ENCODE measurements at regions not wholly inside any gene's neighbourhood (a gene's known extent, or its start where the extent isn't known, plus 50 kb on each side); places are given as distances from the start of the nearest gene placed in this dataset.
"Not testable (repeated sequence)": the region's sequence is repeated elsewhere in the genome, so short reads cannot be mapped to it uniquely, and the experiment has no call there.

GRCh38 chr1:172941945-172942344 is 108.8 kb downstream of the TNFSF18 start:
- no peak overlapping the region for H3K4me3 ChIP-seq (ENCODE audit: low read length in 2 of 2)
- peaks cover 2 to 3% of the 10 kb centered on the region in 2 donors for H3K4me1 ChIP-seq (ENCODE audit: control insufficient read depth in 2 of 2, insufficient read depth in 1 of 2, low read depth in 1 of 2, low read length in 2 of 2)
- no peak overlapping the region for H3K27ac ChIP-seq (replicated peaks; ENCODE audit: low read length)
- H3K36me3 ChIP-seq (replicated peaks in 1 of 2; ENCODE audit: control insufficient read depth in 2 of 2, insufficient read depth in 2 of 2, low read length in 2 of 2) = no peaks in the 10 kb centered on the region
- H3K23ac ChIP-seq (ENCODE audit: low read depth, low read length, poor library complexity) = no peak overlapping the region
- no peak overlapping the region for H3K18ac ChIP-seq (ENCODE audit: low read length)
- no CpG with 5 or more reads among the region's 2 CpGs for WGBS, 2 donors (ENCODE audit: extremely low coverage in 2 of 2, insufficient read length in 2 of 2, insufficient replicate concordance in 1 of 2)
- H4K91ac ChIP-seq (ENCODE audit: low read depth, low read length, poor library complexity) = no peak overlapping the region
- no peak overlapping the region for H4K8ac ChIP-seq (ENCODE audit: low read depth, low read length)
- no peaks in the 10 kb centered on the region for H3K27me3 ChIP-seq (ENCODE audit: control insufficient read depth in 3 of 3, insufficient read depth in 3 of 3, low read depth in 1 of 3, low read length in 3 of 3)
- H2AFZ ChIP-seq (ENCODE audit: low read length) = no peak overlapping the region
- H3K9me3 ChIP-seq (replicated peaks in 1 of 2; ENCODE audit: control insufficient read depth in 2 of 2, insufficient read depth in 1 of 2, low read depth in 1 of 2, low read length in 2 of 2) = peaks cover 0 to 3% of the 10 kb centered on the region in 2 donors
- H3K14ac ChIP-seq (ENCODE audit: low read length) = no peak overlapping the region
- no peaks in the 10 kb centered on the region for H3K79me1 ChIP-seq (ENCODE audit: low read depth, low read length)
- H2BK12ac ChIP-seq (ENCODE audit: low read length) = no peak overlapping the region
- no peak overlapping the region for H3K4me2 ChIP-seq (ENCODE audit: insufficient read depth, low read length, poor library complexity, severe bottlenecking)
- H2BK5ac ChIP-seq (ENCODE audit: low read length) = no peak overlapping the region
- no peak overlapping the region for H3K9ac ChIP-seq (ENCODE audit: low read depth, low read length, poor library complexity)
- H3K4ac ChIP-seq (ENCODE audit: low read length) = no peak overlapping the region
- H2BK120ac ChIP-seq (ENCODE audit: low read depth, low read length) = no peak overlapping the region
- DNase-seq (ENCODE audit: low spot score) = no peak
- H2BK15ac ChIP-seq (ENCODE audit: low read length) = no peak overlapping the region
- no peak overlapping the region for H2AK5ac ChIP-seq (ENCODE audit: low read depth, low read length)

- no CpG with 5 or more reads among the region's 2 CpGs for WGBS, 2 donors (ENCODE audit: extremely low coverage in 2 of 2, insufficient read length in 2 of 2, insufficient replicate concordance in 1 of 2)
- not testable (repeated sequence) for H3K23ac ChIP-seq (ENCODE audit: low read depth, low read length, poor library complexity); H3K4me2 ChIP-seq (ENCODE audit: insufficient read depth, low read length, poor library complexity, severe bottlenecking)
These were observed 107.6 kb downstream of the TNFSF18 start for GRCh38 chr1:172943138-172943537.

GRCh38 chr1:172944931-172945330 is 105.8 kb downstream of the TNFSF18 start:
- no peak overlapping the region for H2AK5ac ChIP-seq (ENCODE audit: low read depth, low read length)
- no peak overlapping the region for H3K14ac ChIP-seq (ENCODE audit: low read length)
- no peak overlapping the region for H3K4me2 ChIP-seq (ENCODE audit: insufficient read depth, low read length, poor library complexity, severe bottlenecking)
- H3K36me3 ChIP-seq (replicated peaks in 1 of 2; ENCODE audit: control insufficient read depth in 2 of 2, insufficient read depth in 2 of 2, low read length in 2 of 2) = no peaks in the 10 kb centered on the region
- no peak overlapping the region for H3K27ac ChIP-seq (replicated peaks; ENCODE audit: low read length)
- H4K91ac ChIP-seq (ENCODE audit: low read depth, low read length, poor library complexity) = no peak overlapping the region
- no peak overlapping the region for H3K9ac ChIP-seq (ENCODE audit: low read depth, low read length, poor library complexity)
- DNase-seq (ENCODE audit: low spot score) = no peak
- peaks cover 2 to 3% of the 10 kb centered on the region in 2 donors for H3K4me1 ChIP-seq (ENCODE audit: control insufficient read depth in 2 of 2, insufficient read depth in 1 of 2, low read depth in 1 of 2, low read length in 2 of 2)
- no peaks in the 10 kb centered on the region for H3K79me1 ChIP-seq (ENCODE audit: low read depth, low read length)
- H2AFZ ChIP-seq (ENCODE audit: low read length) = no peak overlapping the region
- no peak overlapping the region for H2BK120ac ChIP-seq (ENCODE audit: low read depth, low read length)
- H3K23ac ChIP-seq (ENCODE audit: low read depth, low read length, poor library complexity) = no peak overlapping the region
- H3K4me3 ChIP-seq (ENCODE audit: low read length in 2 of 2) = no peak overlapping the region
- H4K8ac ChIP-seq (ENCODE audit: low read depth, low read length) = no peak overlapping the region
- no peak overlapping the region for H2BK15ac ChIP-seq (ENCODE audit: low read length)
- peaks cover 0 to 3% of the 10 kb centered on the region in 2 donors for H3K9me3 ChIP-seq (replicated peaks in 1 of 2; ENCODE audit: control insufficient read depth in 2 of 2, insufficient read depth in 1 of 2, low read depth in 1 of 2, low read length in 2 of 2)
- H2BK12ac ChIP-seq (ENCODE audit: low read length) = no peak overlapping the region
- no peak overlapping the region for H2BK5ac ChIP-seq (ENCODE audit: low read length)
- H3K4ac ChIP-seq (ENCODE audit: low read length) = no peak overlapping the region
- no peaks in the 10 kb centered on the region for H3K27me3 ChIP-seq (ENCODE audit: control insufficient read depth in 3 of 3, insufficient read depth in 3 of 3, low read depth in 1 of 3, low read length in 3 of 3)
- no peak overlapping the region for H3K18ac ChIP-seq (ENCODE audit: low read length)

More at GRCh38 chr1:172943138-172943537, 107.6 kb downstream of the TNFSF18 start:
- H3K79me1 ChIP-seq (ENCODE audit: low read depth, low read length); H3K9me3 ChIP-seq (replicated peaks in 1 of 2; ENCODE audit: control insufficient read depth in 2 of 2, insufficient read depth in 1 of 2, low read depth in 1 of 2, low read length in 2 of 2); H3K4me3 ChIP-seq (ENCODE audit: low read length in 2 of 2); H3K27ac ChIP-seq (replicated peaks; ENCODE audit: low read length); H3K18ac ChIP-seq (ENCODE audit: low read length); H2AK5ac ChIP-seq (ENCODE audit: low read depth, low read length); H4K91ac ChIP-seq (ENCODE audit: low read depth, low read length, poor library complexity); H2BK120ac ChIP-seq (ENCODE audit: low read depth, low read length); H4K8ac ChIP-seq (ENCODE audit: low read depth, low read length); H3K9ac ChIP-seq (ENCODE audit: low read depth, low read length, poor library complexity); DNase-seq (ENCODE audit: low spot score); H3K4me1 ChIP-seq (ENCODE audit: control insufficient read depth in 2 of 2, insufficient read depth in 1 of 2, low read depth in 1 of 2, low read length in 2 of 2); H3K14ac ChIP-seq (ENCODE audit: low read length); H2BK5ac ChIP-seq (ENCODE audit: low read length); H2AFZ ChIP-seq (ENCODE audit: low read length); H2BK12ac ChIP-seq (ENCODE audit: low read length); H3K4ac ChIP-seq (ENCODE audit: low read length); H2BK15ac ChIP-seq (ENCODE audit: low read length); H3K27me3 ChIP-seq (ENCODE audit: control insufficient read depth in 3 of 3, insufficient read depth in 3 of 3, low read depth in 1 of 3, low read length in 3 of 3); H3K36me3 ChIP-seq (replicated peaks in 1 of 2; ENCODE audit: control insufficient read depth in 2 of 2, insufficient read depth in 2 of 2, low read length in 2 of 2): not testable (repeated sequence)

DNA sequence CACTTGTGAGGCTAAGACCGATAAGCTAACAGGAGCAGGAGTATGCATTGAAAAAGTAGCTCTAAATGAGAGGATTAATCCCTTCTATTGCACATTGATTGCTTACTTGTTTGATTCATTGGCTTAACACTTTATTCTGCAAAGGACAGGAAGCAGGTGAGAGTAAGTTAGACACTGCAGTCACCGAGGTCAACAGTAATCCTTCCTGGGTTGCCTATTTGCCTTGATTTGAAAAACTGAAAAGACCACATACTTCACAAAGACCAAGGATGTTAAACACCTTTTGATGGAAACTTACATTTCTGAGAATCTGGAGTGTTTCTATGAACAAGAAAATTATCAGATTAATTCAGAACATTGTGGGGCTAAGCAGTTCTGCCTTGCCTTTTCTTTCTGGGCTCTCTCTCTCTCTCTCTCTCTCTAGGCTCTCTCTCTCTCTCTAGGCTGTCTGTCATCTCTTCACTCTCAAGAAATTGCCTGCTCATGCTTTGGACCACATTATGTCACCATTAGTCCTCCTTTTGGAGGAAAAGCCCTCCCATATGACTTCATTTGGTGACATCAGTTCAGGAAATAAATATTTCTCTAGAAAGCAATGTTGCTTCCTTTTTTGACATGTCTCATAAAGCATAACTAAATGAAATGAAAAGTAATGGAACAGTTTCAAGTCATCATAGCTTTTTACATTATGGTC is 103.8 kb downstream of the TNFSF18 start:
- H4K8ac ChIP-seq (ENCODE audit: low read depth, low read length) = no peak overlapping the region
- H4K91ac ChIP-seq (ENCODE audit: low read depth, low read length, poor library complexity) = no peak overlapping the region
- H3K14ac ChIP-seq (ENCODE audit: low read length) = no peak overlapping the region
- no peak overlapping the region for H3K18ac ChIP-seq (ENCODE audit: low read length)
- H2BK15ac ChIP-seq (ENCODE audit: low read length) = no peak overlapping the region
- no peaks in the 10 kb centered on the region for H3K27me3 ChIP-seq (ENCODE audit: control insufficient read depth in 3 of 3, insufficient read depth in 3 of 3, low read depth in 1 of 3, low read length in 3 of 3)
- no peak overlapping the region for H3K9ac ChIP-seq (ENCODE audit: low read depth, low read length, poor library complexity)
- H3K79me1 ChIP-seq (ENCODE audit: low read depth, low read length) = no peaks in the 10 kb centered on the region
- no CpG with 5 or more reads among the region's 2 CpGs for WGBS, 2 donors (ENCODE audit: extremely low coverage in 2 of 2, insufficient read length in 2 of 2, insufficient replicate concordance in 1 of 2)
- H3K4me2 ChIP-seq (ENCODE audit: insufficient read depth, low read length, poor library complexity, severe bottlenecking) = no peak overlapping the region
- no peaks in the 10 kb centered on the region for H3K9me3 ChIP-seq (replicated peaks in 1 of 2; ENCODE audit: control insufficient read depth in 2 of 2, insufficient read depth in 1 of 2, low read depth in 1 of 2, low read length in 2 of 2)
- no peak for DNase-seq (ENCODE audit: low spot score)
- no peaks in the 10 kb centered on the region for H3K36me3 ChIP-seq (replicated peaks in 1 of 2; ENCODE audit: control insufficient read depth in 2 of 2, insufficient read depth in 2 of 2, low read length in 2 of 2)
- no peak overlapping the region for H3K4me3 ChIP-seq (ENCODE audit: low read length in 2 of 2)
- no peak overlapping the region for H3K4ac ChIP-seq (ENCODE audit: low read length)
- H3K27ac ChIP-seq (replicated peaks; ENCODE audit: low read length) = no peak overlapping the region
- H2AK5ac ChIP-seq (ENCODE audit: low read depth, low read length) = no peak overlapping the region
- no peaks in the 10 kb centered on the region for H3K4me1 ChIP-seq (ENCODE audit: control insufficient read depth in 2 of 2, insufficient read depth in 1 of 2, low read depth in 1 of 2, low read length in 2 of 2)
- H3K23ac ChIP-seq (ENCODE audit: low read depth, low read length, poor library complexity) = no peak overlapping the region
- no peak overlapping the region for H2BK12ac ChIP-seq (ENCODE audit: low read length)
- H2BK120ac ChIP-seq (ENCODE audit: low read depth, low read length) = no peak overlapping the region
- no peak overlapping the region for H2AFZ ChIP-seq (ENCODE audit: low read length)
- no peak overlapping the region for H2BK5ac ChIP-seq (ENCODE audit: low read length)
